GM10266 (cell line): ENCODE measurements at regions not wholly inside any gene's neighbourhood (a gene's known extent, or its start where the extent isn't known, plus 50 kb on each side); places are given as distances from the start of the nearest gene placed in this dataset.

ENCODE experiments used
- DNase-seq: peaks from one replicate; pipeline ENCODE4 v3.0.0; 2012; ENCODE audit errors: extremely low spot score
- CTCF ChIP-seq: IDR thresholded peaks from 2 replicates; pipeline ENCODE4 v1.5.1; 2012; ENCODE audit warnings: mild to moderate bottlenecking, low read depth; ENCODE audit not compliant: control insufficient read depth, insufficient read depth; ENCODE audit errors: missing control alignments

GRCh38 chr6:104332364-104332763, 527.4 kb downstream of the HACE1 start:
- no peak for DNase-seq
- no peak for TF ChIP-seq CTCF

GRCh38 chr6:104326173-104327001, 533.3 kb downstream of the HACE1 start:
- TF ChIP-seq CTCF, result no peak
- DNase-seq, result no peak

GRCh38 chr6:104325341-104326172, 534.2 kb downstream of the HACE1 start:
- DNase-seq, result peak; percentile 6
- TF ChIP-seq CTCF, result peak; percentile 54

- TF ChIP-seq CTCF, result no peak
- DNase-seq, result no peak
These were observed 535.4 kb downstream of the HACE1 start for GRCh38 chr6:104324301-104324700.

- no peak for TF ChIP-seq CTCF
- no peak for DNase-seq
These were observed 536.9 kb downstream of the HACE1 start for GRCh38 chr6:104322841-104323240.

- TF ChIP-seq CTCF, result no peak
- no peak for DNase-seq
These were observed 538.4 kb downstream of the HACE1 start for GRCh38 chr6:104321301-104321700.

GRCh38 chr6:104320896-104321295, 538.8 kb downstream of the HACE1 start:
- no peak for DNase-seq
- no peak for TF ChIP-seq CTCF
